ENCODE measurements at regions not wholly inside any gene's neighbourhood (a gene's known extent, or its start where the extent isn't known, plus 50 kb on each side); places are given as distances from the start of the nearest gene placed in this dataset.

DNA sequence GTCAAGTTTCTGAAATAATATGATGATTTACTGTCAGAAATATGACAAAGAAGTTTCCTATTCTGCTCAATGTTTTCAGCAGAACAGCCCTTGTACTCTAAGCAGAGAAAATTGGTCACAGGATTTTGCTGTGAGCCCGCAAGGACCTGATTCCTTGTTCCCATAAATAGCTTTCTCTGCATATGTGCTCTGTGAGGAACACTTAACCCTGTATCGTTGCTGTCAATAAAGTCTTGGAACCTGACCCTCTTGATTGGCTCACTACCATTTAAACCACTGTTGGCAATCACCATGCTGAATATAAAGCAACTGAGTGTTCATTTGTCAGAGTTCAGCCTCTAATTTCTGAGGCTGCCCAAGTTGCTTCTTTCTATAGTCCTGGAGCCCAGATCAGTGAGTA, 158.2 kb upstream of the NOCT start:
- H2AFZ ChIP-seq (ENCODE audit: low read length), result no peak overlapping the region
- no peak overlapping the region for H3K9ac ChIP-seq (ENCODE audit: low read length)

DNA sequence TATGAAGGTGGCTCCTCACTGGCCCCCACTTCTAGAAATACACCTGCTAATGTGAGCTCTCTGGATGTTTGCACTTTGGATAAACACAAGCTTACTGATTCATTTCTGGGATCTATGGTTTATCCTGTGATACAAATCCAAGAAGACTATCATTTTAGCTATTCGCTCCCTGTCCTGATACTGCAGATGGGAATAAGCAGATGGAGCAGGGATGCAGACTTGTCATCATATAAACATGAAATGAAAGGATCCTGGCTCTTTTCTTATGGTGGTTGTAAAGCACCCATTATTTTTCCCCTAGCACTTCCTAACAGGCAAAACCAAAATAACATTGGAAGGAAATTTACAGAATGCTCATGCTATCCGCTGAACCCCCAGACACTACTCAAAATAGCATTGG, 162.9 kb upstream of the NOCT start:
- DNase-seq, result no peak
- Histone ChIP-seq H2AFZ (ENCODE audit: low read length) (no peak overlapping the region), H3K9ac (ENCODE audit: low read length) (no peak overlapping the region), H3K4me2 (ENCODE audit: low read depth, low read length, poor library complexity, severe bottlenecking) (no peak overlapping the region), H3K4me1 (ENCODE audit: low read length) (no peaks in the 10 kb centered on the region), H3K79me2 (ENCODE audit: low read length) (no peaks in the 10 kb centered on the region), H3K36me3 (ENCODE audit: insufficient read depth, low read length) (no peaks in the 10 kb centered on the region), H3K4me3 (ENCODE audit: low read length) (no peak overlapping the region), H3K27me3 (ENCODE audit: low read length) (no peaks in the 10 kb centered on the region), H3K27ac (ENCODE audit: low read length) (no peak overlapping the region), H4K20me1 (ENCODE audit: insufficient read depth, low read depth, low read length) (no peaks in the 10 kb centered on the region), H3K9me2 (replicated peaks; ENCODE audit: insufficient read depth, low read length) (no peaks in the 10 kb centered on the region), H3K9me3 (ENCODE audit: low read length) (no peaks in the 10 kb centered on the region)

More for the DNA sequence above, 158.2 kb upstream of the NOCT start:
- Histone ChIP-seq H3K9me2 (replicated peaks; ENCODE audit: insufficient read depth, low read length) (no peaks in the 10 kb centered on the region), H3K4me2 (ENCODE audit: low read depth, low read length, poor library complexity, severe bottlenecking) (no peak overlapping the region), H3K79me2 (ENCODE audit: low read length) (no peaks in the 10 kb centered on the region), H3K27me3 (ENCODE audit: low read length) (no peaks in the 10 kb centered on the region), H3K36me3 (ENCODE audit: insufficient read depth, low read length) (no peaks in the 10 kb centered on the region), H3K4me1 (ENCODE audit: low read length) (no peaks in the 10 kb centered on the region), H4K20me1 (ENCODE audit: insufficient read depth, low read depth, low read length) (no peaks in the 10 kb centered on the region), H3K4me3 (ENCODE audit: low read length) (no peak overlapping the region), H3K27ac (ENCODE audit: low read length) (no peak overlapping the region), H3K9me3 (ENCODE audit: low read length) (no peaks in the 10 kb centered on the region)
- DNase-seq, result no peak

DNA sequence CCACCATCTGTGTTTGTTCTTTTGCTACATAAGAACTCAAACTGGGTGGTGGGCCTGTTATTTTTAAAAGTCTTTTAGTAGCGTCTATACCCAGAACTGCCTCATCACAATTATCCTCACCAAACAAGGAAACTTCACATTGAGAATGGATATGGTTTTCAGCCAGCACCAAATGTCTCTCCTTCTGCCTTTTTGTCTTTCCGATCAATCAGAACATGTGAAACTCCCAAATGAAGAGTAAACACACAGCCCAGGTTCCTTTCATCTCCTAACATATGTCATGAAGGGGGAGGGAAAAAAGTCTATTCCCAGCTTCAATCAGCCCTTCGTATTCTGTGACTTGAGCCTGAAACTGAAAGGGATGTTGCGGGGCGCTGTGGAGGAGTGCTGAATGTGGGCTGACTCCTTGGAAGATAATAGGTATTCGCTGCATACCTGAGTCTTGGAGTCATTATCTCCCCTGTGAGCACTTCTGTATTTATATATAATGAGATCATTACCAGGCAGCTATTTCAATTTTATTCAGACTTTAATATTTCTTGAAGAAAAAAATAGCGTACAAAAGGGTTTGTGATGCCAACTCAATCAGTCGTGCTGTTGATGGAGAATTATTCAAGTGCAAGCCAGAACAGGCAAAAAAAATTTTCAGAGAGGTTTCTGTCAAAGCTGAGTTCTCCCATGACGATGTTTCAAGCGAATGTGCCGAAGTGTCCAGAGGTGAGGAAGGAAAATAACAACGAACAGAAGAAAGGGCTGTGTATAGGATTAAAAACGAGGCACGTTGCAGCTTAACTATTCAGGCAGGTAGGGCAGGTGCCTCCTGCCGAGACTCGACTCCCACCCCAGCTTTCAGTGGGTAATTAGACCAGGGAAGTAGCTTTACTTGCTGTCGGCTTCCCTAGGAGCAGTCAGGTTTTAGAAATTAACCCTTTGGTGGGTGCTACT, 163.9 kb upstream of the NOCT start:
- Histone ChIP-seq H3K4me2 (ENCODE audit: low read depth, low read length, poor library complexity, severe bottlenecking) (no peak overlapping the region), H3K4me1 (ENCODE audit: low read length) (no peaks in the 10 kb centered on the region), H3K9me3 (ENCODE audit: low read length) (no peaks in the 10 kb centered on the region), H3K36me3 (ENCODE audit: insufficient read depth, low read length) (no peaks in the 10 kb centered on the region), H3K27ac (ENCODE audit: low read length) (no peak overlapping the region), H3K4me3 (ENCODE audit: low read length) (no peak overlapping the region), H2AFZ (ENCODE audit: low read length) (no peak overlapping the region), H3K79me2 (ENCODE audit: low read length) (no peaks in the 10 kb centered on the region), H3K9me2 (replicated peaks; ENCODE audit: insufficient read depth, low read length) (no peaks in the 10 kb centered on the region), H3K27me3 (ENCODE audit: low read length) (no peaks in the 10 kb centered on the region), H3K9ac (ENCODE audit: low read length) (no peak overlapping the region), H4K20me1 (ENCODE audit: insufficient read depth, low read depth, low read length) (no peaks in the 10 kb centered on the region)
- DNase-seq, result no peak

DNA sequence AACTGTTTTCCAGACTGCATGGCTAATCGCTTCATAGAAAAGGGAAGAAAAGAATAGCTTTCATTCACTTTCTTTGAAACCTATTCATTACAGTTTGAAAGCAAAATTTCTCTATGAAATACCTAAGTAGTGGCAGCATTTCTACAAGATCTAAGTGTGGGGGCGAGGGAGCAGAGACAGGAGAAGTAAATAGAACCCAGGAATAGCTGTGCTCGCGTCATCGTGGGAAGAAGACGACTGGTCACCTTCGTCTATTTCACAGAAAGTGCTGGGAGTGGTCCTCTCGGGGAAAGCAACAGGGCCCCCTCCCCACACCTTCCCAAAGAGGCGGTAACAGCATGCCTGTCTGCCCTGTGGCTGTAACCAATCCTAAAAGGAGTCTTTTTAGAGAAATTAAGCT, 169.9 kb upstream of the NOCT start:
- Histone ChIP-seq H4K20me1 (ENCODE audit: insufficient read depth, low read depth, low read length) (no peaks in the 10 kb centered on the region), H3K36me3 (ENCODE audit: insufficient read depth, low read length) (no peaks in the 10 kb centered on the region), H3K4me3 (ENCODE audit: low read length) (no peak overlapping the region), H3K9ac (ENCODE audit: low read length) (no peak overlapping the region), H3K9me2 (replicated peaks; ENCODE audit: insufficient read depth, low read length) (no peaks in the 10 kb centered on the region), H3K79me2 (ENCODE audit: low read length) (no peaks in the 10 kb centered on the region), H3K4me1 (ENCODE audit: low read length) (no peaks in the 10 kb centered on the region), H2AFZ (ENCODE audit: low read length) (no peak overlapping the region), H3K27me3 (ENCODE audit: low read length) (no peaks in the 10 kb centered on the region), H3K9me3 (ENCODE audit: low read length) (no peaks in the 10 kb centered on the region), H3K4me2 (ENCODE audit: low read depth, low read length, poor library complexity, severe bottlenecking) (no peak overlapping the region), H3K27ac (ENCODE audit: low read length) (no peak overlapping the region)
- DNase-seq, result no peak

DNA sequence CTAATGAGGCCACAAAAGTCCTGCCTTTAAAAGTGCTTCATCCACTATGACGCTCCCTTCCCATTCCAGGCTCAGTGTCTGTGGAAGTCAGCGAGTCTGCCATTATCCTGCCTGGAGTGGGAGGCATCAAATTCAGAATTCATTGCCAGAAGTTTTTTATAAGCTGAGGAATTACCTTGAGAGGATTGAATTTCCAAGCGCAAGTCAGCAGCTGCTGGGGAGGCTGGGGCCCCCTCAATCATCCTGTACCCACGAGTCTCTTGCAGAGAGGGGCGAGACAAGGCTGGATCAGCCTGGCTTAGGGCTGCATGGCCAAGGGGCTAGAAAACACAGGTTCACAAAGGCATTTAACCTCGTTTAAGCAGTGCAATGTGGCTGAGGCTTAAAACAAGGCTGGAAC, 170.5 kb upstream of the NOCT start:
- Histone ChIP-seq H3K79me2 (ENCODE audit: low read length) (no peaks in the 10 kb centered on the region), H3K4me2 (ENCODE audit: low read depth, low read length, poor library complexity, severe bottlenecking) (no peak overlapping the region), H3K9me2 (replicated peaks; ENCODE audit: insufficient read depth, low read length) (no peaks in the 10 kb centered on the region), H3K9me3 (ENCODE audit: low read length) (no peaks in the 10 kb centered on the region), H3K36me3 (ENCODE audit: insufficient read depth, low read length) (no peaks in the 10 kb centered on the region), H3K27me3 (ENCODE audit: low read length) (no peaks in the 10 kb centered on the region), H3K27ac (ENCODE audit: low read length) (no peak overlapping the region), H3K4me1 (ENCODE audit: low read length) (no peaks in the 10 kb centered on the region), H3K9ac (ENCODE audit: low read length) (no peak overlapping the region), H3K4me3 (ENCODE audit: low read length) (no peak overlapping the region), H4K20me1 (ENCODE audit: insufficient read depth, low read depth, low read length) (no peaks in the 10 kb centered on the region), H2AFZ (ENCODE audit: low read length) (no peak overlapping the region)
- no peak for DNase-seq

DNA sequence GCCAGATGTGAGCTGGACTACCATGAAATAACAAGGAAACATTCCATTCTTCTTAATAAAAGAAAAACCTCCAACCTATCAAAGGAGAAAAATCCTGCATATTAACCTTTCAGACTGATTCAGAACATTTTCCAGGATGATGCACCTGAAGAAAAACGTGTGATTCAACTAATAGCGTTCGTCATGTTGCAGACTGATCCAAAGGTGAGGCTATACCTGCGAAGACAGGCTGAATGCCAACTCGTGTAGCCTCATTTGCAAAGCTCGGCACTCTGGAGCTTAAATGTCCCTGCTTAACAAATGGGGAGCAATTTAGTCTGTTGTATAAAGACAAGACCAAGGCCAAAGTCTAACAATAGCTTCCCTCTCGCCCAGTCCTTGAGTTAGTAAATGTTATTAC, 172.0 kb upstream of the NOCT start:
- Histone ChIP-seq H3K36me3 (ENCODE audit: insufficient read depth, low read length) (no peaks in the 10 kb centered on the region), H3K27me3 (ENCODE audit: low read length) (no peaks in the 10 kb centered on the region), H3K27ac (ENCODE audit: low read length) (no peak overlapping the region), H3K4me2 (ENCODE audit: low read depth, low read length, poor library complexity, severe bottlenecking) (no peak overlapping the region), H3K79me2 (ENCODE audit: low read length) (no peaks in the 10 kb centered on the region), H3K9me3 (ENCODE audit: low read length) (no peaks in the 10 kb centered on the region), H3K9me2 (replicated peaks; ENCODE audit: insufficient read depth, low read length) (no peaks in the 10 kb centered on the region), H4K20me1 (ENCODE audit: insufficient read depth, low read depth, low read length) (no peaks in the 10 kb centered on the region), H3K4me1 (ENCODE audit: low read length) (no peaks in the 10 kb centered on the region), H3K4me3 (ENCODE audit: low read length) (no peak overlapping the region), H3K9ac (ENCODE audit: low read length) (no peak overlapping the region), H2AFZ (ENCODE audit: low read length) (no peak overlapping the region)
- DNase-seq, result no peak

DNA sequence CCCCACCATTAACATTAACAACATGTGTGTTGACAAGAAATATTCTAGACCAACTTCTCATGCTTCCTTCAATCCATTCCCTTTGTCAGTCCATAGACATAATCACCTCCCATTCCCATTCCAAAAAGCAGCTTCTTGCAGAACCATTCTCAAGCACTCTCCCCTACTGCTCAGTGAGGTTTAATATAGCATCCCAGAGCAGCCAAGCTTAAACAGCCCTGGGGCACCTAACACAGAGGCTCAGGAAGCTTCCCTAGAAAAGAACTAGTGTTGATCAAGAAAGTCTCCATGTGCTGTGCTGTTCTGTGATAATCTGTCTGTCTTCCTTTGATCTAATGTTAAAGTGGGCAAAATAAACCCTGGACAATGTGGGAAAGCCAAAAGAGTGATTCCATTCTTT, 174.2 kb upstream of the NOCT start:
- no peaks in the 10 kb centered on the region for H3K36me3 ChIP-seq (ENCODE audit: insufficient read depth, low read length)
- no peaks in the 10 kb centered on the region for H3K9me3 ChIP-seq (ENCODE audit: low read length)
- no peak overlapping the region for H3K9ac ChIP-seq (ENCODE audit: low read length)
- H3K27me3 ChIP-seq (ENCODE audit: low read length), result no peaks in the 10 kb centered on the region
- no peaks in the 10 kb centered on the region for H3K79me2 ChIP-seq (ENCODE audit: low read length)
- no peak overlapping the region for H3K4me3 ChIP-seq (ENCODE audit: low read length)
- no peak overlapping the region for H2AFZ ChIP-seq (ENCODE audit: low read length)
- no peak for DNase-seq
- H3K4me1 ChIP-seq (ENCODE audit: low read length), result no peaks in the 10 kb centered on the region
- H3K4me2 ChIP-seq (ENCODE audit: low read depth, low read length, poor library complexity, severe bottlenecking), result no peak overlapping the region
- no peak overlapping the region for H3K27ac ChIP-seq (ENCODE audit: low read length)
- H3K9me2 ChIP-seq (replicated peaks; ENCODE audit: insufficient read depth, low read length), result no peaks in the 10 kb centered on the region
- no peaks in the 10 kb centered on the region for H4K20me1 ChIP-seq (ENCODE audit: insufficient read depth, low read depth, low read length)

DNA sequence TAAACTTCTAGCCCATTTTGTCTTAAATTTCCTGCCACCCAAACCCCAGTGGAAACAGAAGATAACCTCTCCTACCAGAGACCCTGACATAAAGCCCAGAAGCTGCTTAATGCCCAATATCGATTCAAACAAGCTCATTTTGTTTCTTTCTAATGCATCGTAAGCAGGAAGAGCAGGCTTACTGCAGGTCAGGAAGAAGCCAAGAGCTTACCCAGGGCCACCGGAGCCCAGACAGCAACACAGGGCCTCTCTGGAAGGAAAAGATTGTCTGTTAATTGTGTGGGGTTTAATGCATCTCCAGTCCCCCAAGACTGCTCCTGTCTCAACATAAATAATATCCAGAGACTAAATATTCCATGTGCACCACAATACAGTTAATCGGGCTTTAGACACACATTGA, 177.3 kb upstream of the NOCT start:
- no peak overlapping the region for H3K4me2 ChIP-seq (ENCODE audit: low read depth, low read length, poor library complexity, severe bottlenecking)
- no peak overlapping the region for H2AFZ ChIP-seq (ENCODE audit: low read length)
- no peak overlapping the region for H3K27ac ChIP-seq (ENCODE audit: low read length)
- no peaks in the 10 kb centered on the region for H3K36me3 ChIP-seq (ENCODE audit: insufficient read depth, low read length)
- DNase-seq, result no peak
- no peaks in the 10 kb centered on the region for H3K27me3 ChIP-seq (ENCODE audit: low read length)
- no peak overlapping the region for H3K4me3 ChIP-seq (ENCODE audit: low read length)
- no peaks in the 10 kb centered on the region for H3K9me3 ChIP-seq (ENCODE audit: low read length)
- no peaks in the 10 kb centered on the region for H4K20me1 ChIP-seq (ENCODE audit: insufficient read depth, low read depth, low read length)
- H3K79me2 ChIP-seq (ENCODE audit: low read length), result no peaks in the 10 kb centered on the region
- no peak overlapping the region for H3K9ac ChIP-seq (ENCODE audit: low read length)
- H3K4me1 ChIP-seq (ENCODE audit: low read length), result no peaks in the 10 kb centered on the region
- no peaks in the 10 kb centered on the region for H3K9me2 ChIP-seq (replicated peaks; ENCODE audit: insufficient read depth, low read length)

Data from Karpas-422 (cell line).